IMR-90 (cell line): ENCODE measurements at regions not wholly inside any gene's neighbourhood (a gene's known extent, or its start where the extent isn't known, plus 50 kb on each side); places are given as distances from the start of the nearest gene placed in this dataset.
A peak's percentile ranks its signal among the peaks of the same experiment; 100 is the strongest.

Experiments
- ATAC-seq: fragments of 200-7000 bp; cut with Tn5 transposase; 2 replicates; pipeline ENCODE4 v1.9.1; 2020; ENCODE audit warnings: low read depth, mild to moderate bottlenecking, moderate library complexity
- BruUV-seq: library from RNA; stranded (reverse); fragments of 400-500 nt; replicated peaks from 2 replicates; lab custom pipeline; 2021; lab: Mats Ljungman, UMichigan
- CTCF ChIA-PET: fragments of 300-600 bp; formaldehyde crosslinking; extraction: SDS; loops from one replicate; lab custom pipeline; 2021; ENCODE audit warnings: antibody characterized with exemption; lab: Yijun Ruan, JAX
- POLR2A ChIA-PET: fragments of 300-600 bp; sonication (Branson Sonifier 250); formaldehyde crosslinking; loops from one replicate; lab custom pipeline; 2022; ENCODE audit warnings: antibody characterized with exemption; ENCODE audit not compliant: unreplicated experiment; lab: Charles Lee
- DNase-seq: peaks from one replicate; pipeline ENCODE4 v3.0.0; 2013
- H2AFZ ChIP-seq: replicated peaks from 2 replicates; pipeline ENCODE3; 2013; ENCODE audit warnings: low read length, mild to moderate bottlenecking; ENCODE audit not compliant: poor library complexity
- H2AK5ac ChIP-seq: 2 replicates; pipeline ENCODE4 v1.6.1; 2013; ENCODE audit warnings: low read depth, low read length, inconsistent platforms
- H2AK9ac ChIP-seq: replicated peaks from 2 replicates; pipeline ENCODE3; 2013; ENCODE audit warnings: mild to moderate bottlenecking, low read depth, low read length, moderate library complexity; ENCODE audit not compliant: poor library complexity
- H2BK120ac ChIP-seq: 2 replicates; pipeline ENCODE4 v1.6.1; 2013; ENCODE audit warnings: low read depth, low read length, inconsistent platforms
- H2BK15ac ChIP-seq: 3 replicates; pipeline ENCODE4 v1.6.1; 2013; ENCODE audit warnings: low read depth, low read length, inconsistent platforms
- H2BK20ac ChIP-seq: 2 replicates; pipeline ENCODE4 v1.6.1; 2013; ENCODE audit warnings: low read depth, mild to moderate bottlenecking, inconsistent platforms, low read length, moderate library complexity
- H2BK5ac ChIP-seq: 2 replicates; pipeline ENCODE4 v1.6.1; 2013; ENCODE audit warnings: mild to moderate bottlenecking, low read depth, low read length, inconsistent platforms; ENCODE audit not compliant: poor library complexity, severe bottlenecking
- H3K14ac ChIP-seq: replicated peaks from 2 replicates; pipeline ENCODE4 v1.6.1; 2013; ENCODE audit warnings: low read depth, low read length, inconsistent platforms
- H3K18ac ChIP-seq: 2 replicates; pipeline ENCODE4 v1.6.1; 2013; ENCODE audit warnings: low read depth, low read length, control low read depth
- H3K23ac ChIP-seq: 2 replicates; pipeline ENCODE4 v1.6.1; 2013; ENCODE audit warnings: low read depth, low read length, inconsistent platforms
- H3K27ac ChIP-seq: 2 replicates; pipeline ENCODE4 v1.5.1; 2013; ENCODE audit warnings: mild to moderate bottlenecking, control low read depth, low read length; ENCODE audit not compliant: insufficient read depth
- H3K27me3 ChIP-seq: 2 replicates; pipeline ENCODE4 v1.6.1; 2013; ENCODE audit warnings: low read length; ENCODE audit not compliant: control insufficient read depth, insufficient read depth
- H3K36me3 ChIP-seq: 2 replicates; pipeline ENCODE4 v1.6.1; 2013; ENCODE audit warnings: low read length, mixed read lengths; ENCODE audit not compliant: control insufficient read depth, insufficient read depth
- H3K4ac ChIP-seq: 2 replicates; pipeline ENCODE4 v1.6.1; 2013; ENCODE audit warnings: low read depth, low read length, inconsistent platforms
- H3K4me1 ChIP-seq: 2 replicates; pipeline ENCODE4 v1.6.1; 2013; ENCODE audit warnings: low read length, mixed read lengths; ENCODE audit not compliant: control insufficient read depth, insufficient read depth
- H3K4me2 ChIP-seq: 2 replicates; pipeline ENCODE4 v1.6.1; 2013; ENCODE audit warnings: low read depth, mild to moderate bottlenecking, control low read depth, low read length, moderate library complexity
- H3K4me3 ChIP-seq: 2 replicates; pipeline ENCODE4 v1.5.1; 2013; ENCODE audit warnings: low read depth, mild to moderate bottlenecking, control low read depth, low read length, moderate library complexity; ENCODE audit not compliant: insufficient read depth
- H3K56ac ChIP-seq: 2 replicates; pipeline ENCODE4 v1.6.1; 2013; ENCODE audit warnings: low read length, inconsistent platforms; ENCODE audit not compliant: insufficient read depth; ENCODE audit errors: extremely low read depth
- H3K79me1 ChIP-seq, 2 experiments: 2 replicates each; pipeline ENCODE4 v1.6.1; 2013; ENCODE audit warnings: low read length in 2 of 2, inconsistent platforms in 1 of 2, low read depth in 1 of 2
- H3K9ac ChIP-seq: 2 replicates; pipeline ENCODE4 v1.6.1; 2013; ENCODE audit warnings: low read depth, low read length, control low read depth
- H3K9me1 ChIP-seq: 2 replicates; pipeline ENCODE4 v1.6.1; 2013; ENCODE audit warnings: low read length, inconsistent platforms; ENCODE audit not compliant: insufficient read depth
- H3K9me3 ChIP-seq: 2 replicates; pipeline ENCODE4 v1.6.1; 2013; ENCODE audit warnings: low read length; ENCODE audit not compliant: control insufficient read depth, insufficient read depth
- H4K20me1 ChIP-seq: 2 replicates; pipeline ENCODE4 v1.6.1; 2013; ENCODE audit warnings: low read length, inconsistent platforms; ENCODE audit not compliant: insufficient read depth
- H4K5ac ChIP-seq: 2 replicates; pipeline ENCODE4 v1.6.1; 2013; ENCODE audit warnings: mild to moderate bottlenecking, low read depth, low read length, control low read depth
- H4K8ac ChIP-seq, 2 experiments: 2 replicates each; pipeline ENCODE4 v1.6.1; 2013; ENCODE audit warnings: low read depth in 2 of 2, low read length in 2 of 2, control low read depth in 1 of 2, inconsistent platforms in 1 of 2
- H4K91ac ChIP-seq: 2 replicates; pipeline ENCODE4 v1.6.1; 2013; ENCODE audit warnings: low read depth, low read length, inconsistent platforms; ENCODE audit not compliant: insufficient read depth
- BHLHE40 ChIP-seq: fragments of 150-350 bp; IDR thresholded peaks from 2 replicates; pipeline ENCODE4 v1.6.1; 2016; ENCODE audit warnings: mild to moderate bottlenecking, low read depth, low read length
- CHD1 ChIP-seq: IDR thresholded peaks from 2 replicates; pipeline ENCODE4 v1.6.1; 2012; ENCODE audit warnings: low read depth, low read length, improper control_type of control experiment
- FOS ChIP-seq: fragments of 150-350 bp; IDR thresholded peaks from 2 replicates; pipeline ENCODE4 v1.6.1; 2016; ENCODE audit warnings: low read depth, low read length
- MAFK ChIP-seq: IDR thresholded peaks from 2 replicates; pipeline ENCODE4 v1.6.1; 2012; ENCODE audit warnings: low read depth, low read length, improper control_type of control experiment
- MAZ ChIP-seq: IDR thresholded peaks from 2 replicates; pipeline ENCODE4 v1.6.1; 2012; ENCODE audit warnings: low read depth, mild to moderate bottlenecking, low read length, improper control_type of control experiment, moderate library complexity, borderline replicate concordance
- MXI1 ChIP-seq: IDR thresholded peaks from 2 replicates; pipeline ENCODE4 v1.6.1; 2012; ENCODE audit warnings: low read depth, mild to moderate bottlenecking, low read length, moderate library complexity, borderline replicate concordance
- POLR2A ChIP-seq: IDR thresholded peaks from 2 replicates; pipeline ENCODE4 v1.6.1; 2012; ENCODE audit warnings: mild to moderate bottlenecking, low read depth, low read length
- RAD21 ChIP-seq: IDR thresholded peaks from 2 replicates; pipeline ENCODE4 v1.6.1; 2012; ENCODE audit warnings: low read length, improper control_type of control experiment
- RFX5 ChIP-seq: IDR thresholded peaks from 2 replicates; pipeline ENCODE4 v1.8.0; 2012; ENCODE audit warnings: low read depth, mild to moderate bottlenecking, low read length, moderate library complexity
- SMC3 ChIP-seq: fragments of 150-350 bp; IDR thresholded peaks from 2 replicates; pipeline ENCODE4 v1.6.1; 2016; ENCODE audit warnings: low read depth, mild to moderate bottlenecking, antibody characterized with exemption, low read length, moderate library complexity
- WGBS, 2 experiments: methylation state at CpG; one replicate each; pipeline versions ENCODE4 v1.1.5 to v1.1.7; 2013; ENCODE audit warnings: missing lambda C conversion rate in 2 of 2; ENCODE audit not compliant: insufficient read length in 1 of 2; ENCODE audit errors: extremely low coverage in 2 of 2; 5-methylcytosine and 5-hydroxymethylcytosine counted together
- dilution Hi-C: fragments of 300-500 bp; cut with HindIII; formaldehyde crosslinking; loops from one replicate; pipeline ENCODE4 v1.14.3; 2018; ENCODE audit warnings: low sequenced_read_pairs; ENCODE audit not compliant: unreplicated experiment
- in situ Hi-C: fragments of 300-500 bp; cut with MboI; formaldehyde crosslinking; loops from 3 replicates; pipeline ENCODE4 v1.14.3; 2019; ENCODE audit warnings: low sequenced_read_pairs, inconsistent platforms, mixed read lengths
- intact Hi-C: fragments of 100-400 bp; cut with micrococcal nuclease; formaldehyde crosslinking; loops from 2 replicates; pipeline ENCODE4 v1.10.0; 2022
- TF ChIP-seq, protein P1 (sequence below): fragments of 150-350 bp; IDR thresholded peaks from 2 replicates; pipeline ENCODE4 v1.6.1; 2016; ENCODE audit warnings: low read depth, mild to moderate bottlenecking, low read length, moderate library complexity, borderline replicate concordance
- TF ChIP-seq, protein P2 (sequence below): conservative IDR thresholded peaks from 2 replicates; pipeline ENCODE4 v1.5.1; 2012; ENCODE audit warnings: mild to moderate bottlenecking, low read depth, low read length, improper control_type of control experiment
- TF ChIP-seq, protein P3 (sequence below): fragments of 150-350 bp; IDR thresholded peaks from 2 replicates; pipeline ENCODE4 v1.6.1; 2017; ENCODE audit warnings: mild to moderate bottlenecking, antibody characterized with exemption, low read length, low read depth

DNA sequence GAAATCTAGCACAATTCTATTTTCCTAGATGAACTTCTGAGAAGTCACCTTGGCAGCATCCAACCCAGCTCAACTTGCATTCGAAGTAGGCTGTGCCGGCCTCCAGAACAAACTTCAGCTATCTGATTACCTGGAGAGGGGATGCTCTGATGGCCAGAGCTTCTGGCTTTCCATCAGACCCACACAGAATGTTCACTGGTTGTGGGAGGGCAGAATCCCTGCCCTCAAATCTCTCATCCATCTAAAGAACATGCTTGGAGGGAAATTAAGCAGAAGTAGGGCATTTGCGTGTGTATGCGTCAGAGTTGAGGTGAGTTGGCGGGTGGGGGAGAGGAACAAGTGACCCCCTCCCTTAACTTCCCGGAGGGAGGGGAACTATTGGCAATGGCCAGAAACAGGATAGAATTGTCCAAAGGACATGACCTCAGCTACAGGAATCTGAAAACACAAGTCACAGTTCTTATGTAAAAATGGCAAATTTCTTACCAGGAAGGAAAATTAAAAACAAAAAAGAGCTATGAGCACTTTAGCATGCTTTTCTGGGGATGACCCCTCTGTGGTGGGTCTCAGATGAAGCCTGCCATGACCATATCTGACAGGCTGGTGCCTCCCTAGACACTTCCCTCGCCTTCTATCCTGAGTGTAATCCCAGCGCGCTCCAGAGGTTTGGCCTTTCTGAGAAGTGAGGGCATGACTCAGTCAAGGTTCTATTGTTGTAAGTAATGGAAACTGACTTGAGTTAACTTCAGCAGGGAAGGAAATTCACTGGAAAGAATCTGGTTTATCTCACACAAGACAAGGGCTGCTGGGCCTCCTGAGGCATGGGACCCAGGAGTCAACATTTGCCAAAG is 278.8 kb downstream of the RPS24 start:
- Histone ChIP-seq H2AK5ac (no peak overlapping the region), H3K14ac (no peak overlapping the region), H3K27me3 (no peaks in the 10 kb centered on the region; the same call in 1 of the 2 replicates), H2BK5ac (no peak overlapping the region), H2BK20ac (no peak overlapping the region), H3K4me1 (peaks cover 3% of the 10 kb centered on the region; the same call in 1 of the 2 replicates), H3K4me3 (no peak overlapping the region), H4K5ac (no peak overlapping the region), H3K23ac (no peak overlapping the region), H4K20me1 (no peaks in the 10 kb centered on the region), H3K9me3 (no peaks in the 10 kb centered on the region), H3K4me2 (no peak overlapping the region), H2BK15ac (no peak overlapping the region), H3K4ac (no peak overlapping the region), H2AFZ (no peak overlapping the region), H2AK9ac (no peak overlapping the region), H3K36me3 (no peaks in the 10 kb centered on the region), H2BK120ac (no peak overlapping the region), H3K79me1 (no peaks in the 10 kb centered on the region), H3K9me1 (no peaks in the 10 kb centered on the region), H4K91ac (no peak overlapping the region), H3K9ac (no peak overlapping the region), H4K8ac (no peak overlapping the region), H3K27ac (no peak overlapping the region), H3K56ac (no peak overlapping the region), H3K18ac (no peak overlapping the region)
- intact Hi-C loops (no loop called here), dilution Hi-C loops (no loop called here), in situ Hi-C loops (no loop called here)
- BruUV-seq = no TSS peak
- TF ChIP-seq, protein P1, sequence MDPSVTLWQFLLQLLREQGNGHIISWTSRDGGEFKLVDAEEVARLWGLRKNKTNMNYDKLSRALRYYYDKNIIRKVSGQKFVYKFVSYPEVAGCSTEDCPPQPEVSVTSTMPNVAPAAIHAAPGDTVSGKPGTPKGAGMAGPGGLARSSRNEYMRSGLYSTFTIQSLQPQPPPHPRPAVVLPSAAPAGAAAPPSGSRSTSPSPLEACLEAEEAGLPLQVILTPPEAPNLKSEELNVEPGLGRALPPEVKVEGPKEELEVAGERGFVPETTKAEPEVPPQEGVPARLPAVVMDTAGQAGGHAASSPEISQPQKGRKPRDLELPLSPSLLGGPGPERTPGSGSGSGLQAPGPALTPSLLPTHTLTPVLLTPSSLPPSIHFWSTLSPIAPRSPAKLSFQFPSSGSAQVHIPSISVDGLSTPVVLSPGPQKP = no peak
- no peak for TF ChIP-seq CHD1
- TF ChIP-seq BHLHE40 = no peak
- no peak for TF ChIP-seq MAZ
- TF ChIP-seq, protein P2, sequence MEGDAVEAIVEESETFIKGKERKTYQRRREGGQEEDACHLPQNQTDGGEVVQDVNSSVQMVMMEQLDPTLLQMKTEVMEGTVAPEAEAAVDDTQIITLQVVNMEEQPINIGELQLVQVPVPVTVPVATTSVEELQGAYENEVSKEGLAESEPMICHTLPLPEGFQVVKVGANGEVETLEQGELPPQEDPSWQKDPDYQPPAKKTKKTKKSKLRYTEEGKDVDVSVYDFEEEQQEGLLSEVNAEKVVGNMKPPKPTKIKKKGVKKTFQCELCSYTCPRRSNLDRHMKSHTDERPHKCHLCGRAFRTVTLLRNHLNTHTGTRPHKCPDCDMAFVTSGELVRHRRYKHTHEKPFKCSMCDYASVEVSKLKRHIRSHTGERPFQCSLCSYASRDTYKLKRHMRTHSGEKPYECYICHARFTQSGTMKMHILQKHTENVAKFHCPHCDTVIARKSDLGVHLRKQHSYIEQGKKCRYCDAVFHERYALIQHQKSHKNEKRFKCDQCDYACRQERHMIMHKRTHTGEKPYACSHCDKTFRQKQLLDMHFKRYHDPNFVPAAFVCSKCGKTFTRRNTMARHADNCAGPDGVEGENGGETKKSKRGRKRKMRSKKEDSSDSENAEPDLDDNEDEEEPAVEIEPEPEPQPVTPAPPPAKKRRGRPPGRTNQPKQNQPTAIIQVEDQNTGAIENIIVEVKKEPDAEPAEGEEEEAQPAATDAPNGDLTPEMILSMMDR = no peak
- TF ChIP-seq RFX5 = no peak
- TF ChIP-seq, protein P3, sequence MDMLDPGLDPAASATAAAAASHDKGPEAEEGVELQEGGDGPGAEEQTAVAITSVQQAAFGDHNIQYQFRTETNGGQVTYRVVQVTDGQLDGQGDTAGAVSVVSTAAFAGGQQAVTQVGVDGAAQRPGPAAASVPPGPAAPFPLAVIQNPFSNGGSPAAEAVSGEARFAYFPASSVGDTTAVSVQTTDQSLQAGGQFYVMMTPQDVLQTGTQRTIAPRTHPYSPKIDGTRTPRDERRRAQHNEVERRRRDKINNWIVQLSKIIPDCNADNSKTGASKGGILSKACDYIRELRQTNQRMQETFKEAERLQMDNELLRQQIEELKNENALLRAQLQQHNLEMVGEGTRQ = no peak
- no peak for TF ChIP-seq MAFK
- no peak for TF ChIP-seq RAD21
- no peak for TF ChIP-seq MXI1
- TF ChIP-seq POLR2A = no peak
- no peak for TF ChIP-seq FOS
- TF ChIP-seq SMC3 = no peak
- ATAC-seq = no peak
- WGBS, 2 experiments = no CpG with 5 or more reads among the region's 9 CpGs
- ChIA-PET CTCF (interaction anchor here (0.7 kb wide), 1 partner anchor 260 kb away, joined by 3 read pairs; no protein-coding TSS in a partner anchor), POLR2A (no interaction called here)
- peak; percentile 40 for DNase-seq
